H1 (cell line): ENCODE measurements at regions not wholly inside any gene's neighbourhood (a gene's known extent, or its start where the extent isn't known, plus 50 kb on each side); places are given as distances from the start of the nearest gene placed in this dataset.

Source experiments
- ASH2L ChIP-seq: fragments of 200-600, 300-600 bp; sonication (generic); IDR thresholded peaks from one replicate; pipeline ENCODE4 v1.7.1; 2017; ENCODE audit warnings: low read length
- CHD1 ChIP-seq: IDR thresholded peaks from 2 replicates; pipeline ENCODE4 v1.6.1; 2012; ENCODE audit warnings: low read depth, low read length, improper control_type of control experiment
- EZH2 ChIP-seq: fragments of 200-600 bp; sonication (generic); IDR thresholded peaks from 2 replicates; pipeline ENCODE4 v1.7.1; 2012; ENCODE audit warnings: low read depth, mild to moderate bottlenecking, moderate library complexity, low read length, inconsistent platforms; ENCODE audit not compliant: severe bottlenecking
- JUN ChIP-seq: IDR thresholded peaks from 2 replicates; pipeline ENCODE4 v1.6.1; 2011; ENCODE audit warnings: low read depth, mild to moderate bottlenecking, improper control_type of control experiment, low read length
- KDM1A ChIP-seq: fragments of 200-600, 300-600 bp; sonication (generic); IDR thresholded peaks from 2 replicates; pipeline ENCODE4 v1.7.1; 2016; ENCODE audit warnings: mild to moderate bottlenecking, low read length, borderline replicate concordance
- SIN3A ChIP-seq, 2 experiments: IDR thresholded peaks in 1 of 2; conservative IDR thresholded peaks in 1 of 2; 2 replicates each; pipeline ENCODE4 v1.6.1; 2011 to 2012; ENCODE audit warnings: low read length in 2 of 2, improper control_type of control experiment in 1 of 2, low read depth in 1 of 2, mild to moderate bottlenecking in 1 of 2
- TAF1 ChIP-seq: IDR thresholded peaks from 2 replicates; pipeline ENCODE4 v1.6.1; 2011; ENCODE audit warnings: mild to moderate bottlenecking, low read depth, low read length

- no peak for TF ChIP-seq SIN3A (conservative IDR thresholded peaks at IDR 0.05 in 1 of 2, IDR thresholded peaks at IDR 0.05 in 1 of 2; ENCODE audit: low read depth in 1 of 2, low read length in 2 of 2)
- TF ChIP-seq KDM1A, result no peak
- TF ChIP-seq EZH2, result no peak
- TF ChIP-seq CHD1, result no peak
- TF ChIP-seq TAF1, result no peak
- TF ChIP-seq ASH2L, result no peak
- no peak for TF ChIP-seq JUN
These were observed 316.3 kb upstream of the ECI2 start for GRCh38 chr6:4451718-4452117.
